ENCODE measurements at regions not wholly inside any gene's neighbourhood (a gene's known extent, or its start where the extent isn't known, plus 50 kb on each side); places are given as distances from the start of the nearest gene placed in this dataset.

DNA sequence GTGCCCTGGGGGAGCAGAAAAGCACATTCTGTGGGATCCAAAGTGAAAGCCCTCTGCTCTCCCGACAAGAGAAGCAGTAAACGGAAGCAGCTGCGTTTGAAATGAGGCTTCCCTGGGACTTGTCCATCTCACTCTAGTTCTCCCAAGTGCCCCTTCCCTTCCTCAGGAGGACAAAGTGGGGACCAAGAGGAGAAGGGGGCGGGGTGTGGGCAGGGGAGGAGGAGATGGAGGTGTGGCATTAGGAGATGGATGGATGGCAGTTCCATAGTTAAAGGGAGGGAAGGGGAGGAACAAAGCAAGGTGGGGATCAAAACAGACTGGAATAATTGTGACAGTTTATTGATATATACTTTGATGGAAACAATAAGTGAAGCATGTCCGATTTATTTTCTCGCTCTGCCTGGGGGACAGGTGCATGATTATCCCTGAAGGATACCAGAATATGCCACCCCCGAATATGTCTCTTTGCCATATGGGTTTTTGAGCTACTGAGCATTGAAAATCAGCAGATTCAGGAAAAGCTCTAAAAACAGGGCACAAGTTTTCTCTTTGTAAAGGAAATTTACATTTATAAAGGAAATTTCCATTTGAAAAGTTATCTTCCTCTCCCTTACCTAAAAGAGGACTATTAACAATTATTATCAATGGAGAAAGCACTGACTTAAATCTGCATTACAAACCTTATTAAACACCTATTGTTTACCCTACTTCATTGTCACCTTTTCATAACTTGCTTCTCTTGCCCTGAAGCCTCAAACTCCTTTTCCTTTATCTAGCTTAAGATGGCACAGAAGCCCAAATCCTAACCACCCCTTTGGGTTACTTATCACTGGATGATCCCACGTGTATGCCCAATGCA is 58.9 kb upstream of the DAZL start:
- Mint-ChIP-seq H3K4me3 (no peak overlapping the region), H3K4me1 (no peaks in the 10 kb centered on the region), H3K27me3 (peaks cover 8% of the 10 kb centered on the region), H3K27ac (no peak overlapping the region), H3K9me3 (ENCODE audit: insufficient read depth) (peaks cover 6% of the 10 kb centered on the region)
- no peaks in the 10 kb centered on the region for H3K9me3 ChIP-seq (ENCODE audit: control extremely low read depth in 1 of 3, control insufficient read depth in 2 of 3, insufficient read depth in 1 of 3, low read length in 2 of 3)
- POLR2A ChIA-PET: no interaction called here
- no peak for TF ChIP-seq EZH2 (IDR thresholded peaks at IDR 0.05; ENCODE audit: borderline replicate concordance, insufficient read depth, low read depth, low read length, poor library complexity, severe bottlenecking)
- TF ChIP-seq, protein P1, sequence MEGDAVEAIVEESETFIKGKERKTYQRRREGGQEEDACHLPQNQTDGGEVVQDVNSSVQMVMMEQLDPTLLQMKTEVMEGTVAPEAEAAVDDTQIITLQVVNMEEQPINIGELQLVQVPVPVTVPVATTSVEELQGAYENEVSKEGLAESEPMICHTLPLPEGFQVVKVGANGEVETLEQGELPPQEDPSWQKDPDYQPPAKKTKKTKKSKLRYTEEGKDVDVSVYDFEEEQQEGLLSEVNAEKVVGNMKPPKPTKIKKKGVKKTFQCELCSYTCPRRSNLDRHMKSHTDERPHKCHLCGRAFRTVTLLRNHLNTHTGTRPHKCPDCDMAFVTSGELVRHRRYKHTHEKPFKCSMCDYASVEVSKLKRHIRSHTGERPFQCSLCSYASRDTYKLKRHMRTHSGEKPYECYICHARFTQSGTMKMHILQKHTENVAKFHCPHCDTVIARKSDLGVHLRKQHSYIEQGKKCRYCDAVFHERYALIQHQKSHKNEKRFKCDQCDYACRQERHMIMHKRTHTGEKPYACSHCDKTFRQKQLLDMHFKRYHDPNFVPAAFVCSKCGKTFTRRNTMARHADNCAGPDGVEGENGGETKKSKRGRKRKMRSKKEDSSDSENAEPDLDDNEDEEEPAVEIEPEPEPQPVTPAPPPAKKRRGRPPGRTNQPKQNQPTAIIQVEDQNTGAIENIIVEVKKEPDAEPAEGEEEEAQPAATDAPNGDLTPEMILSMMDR (IDR thresholded peaks at IDR 0.05): no peak
- H3K27ac ChIP-seq (ENCODE audit: low read length in 2 of 2): no peak overlapping the region
- no peaks in the 10 kb centered on the region for H3K4me1 ChIP-seq (ENCODE audit: control insufficient read depth in 2 of 2, insufficient read depth in 2 of 2, low read length in 2 of 2)
- H2AFZ ChIP-seq (ENCODE audit: insufficient read depth, low read depth, low read length, poor library complexity, severe bottlenecking): no peak overlapping the region
- CTCF ChIA-PET: interaction anchor here (1.0 kb wide), 2 partner anchors 30 to 63 kb away, joined by 3 to 4 read pairs; no protein-coding TSS in a partner anchor
- ATAC-seq (ENCODE audit: low read depth): no peak
- intact Hi-C loops (cut with micrococcal nuclease): no loop called here
- H3K79me2 ChIP-seq (ENCODE audit: control insufficient read depth, insufficient read depth, low read length): peaks cover 4% of the 10 kb centered on the region
- H4K20me1 ChIP-seq (ENCODE audit: control insufficient read depth, insufficient read depth, low read length, poor library complexity, severe bottlenecking): no peaks in the 10 kb centered on the region
- H3K27me3 ChIP-seq (replicated peaks in 1 of 4; ENCODE audit: control extremely low read depth in 1 of 4, control insufficient read depth in 3 of 4, insufficient read depth in 4 of 4, low read length in 3 of 4): no peaks in the 10 kb centered on the region
- no peak overlapping the region for H3K4me2 ChIP-seq (replicated peaks; ENCODE audit: low read depth, low read length, poor library complexity, severe bottlenecking)
- no peak for DNase-seq
- H3K36me3 ChIP-seq (replicated peaks in 1 of 2; ENCODE audit: control extremely low read depth in 1 of 2, control insufficient read depth in 1 of 2, extremely low read depth in 1 of 2, insufficient read depth in 2 of 2, low read length in 1 of 2): no peaks in the 10 kb centered on the region
- H3K4me3 ChIP-seq (ENCODE audit: control extremely low read depth in 1 of 5, extremely low read depth in 1 of 5, insufficient read depth in 1 of 5, low read depth in 2 of 5, low read length in 4 of 5): no peak overlapping the region
- H3K9ac ChIP-seq (ENCODE audit: low read length): no peak overlapping the region
- WGBS (ENCODE audit: insufficient coverage): 82% methylated on average over 7 of the region's 8 CpGs

GRCh38 chr3:16665282-16665741 is 60.1 kb upstream of the DAZL start:
- no peak overlapping the region for H3K27ac Mint-ChIP-seq

More at GRCh38 chr3:16665282-16665741, 60.1 kb upstream of the DAZL start:
- Histone ChIP-seq H3K9ac (ENCODE audit: low read length) (no peak overlapping the region), H3K27ac (ENCODE audit: low read length in 2 of 2) (no peak overlapping the region), H3K4me2 (replicated peaks; ENCODE audit: low read depth, low read length, poor library complexity, severe bottlenecking) (no peak overlapping the region), H3K79me2 (ENCODE audit: control insufficient read depth, insufficient read depth, low read length) (peaks cover 4% of the 10 kb centered on the region), H3K4me1 (ENCODE audit: control insufficient read depth in 2 of 2, insufficient read depth in 2 of 2, low read length in 2 of 2) (no peaks in the 10 kb centered on the region), H3K36me3 (replicated peaks in 1 of 2; ENCODE audit: control extremely low read depth in 1 of 2, control insufficient read depth in 1 of 2, extremely low read depth in 1 of 2, insufficient read depth in 2 of 2, low read length in 1 of 2) (no peaks in the 10 kb centered on the region), H3K4me3 (ENCODE audit: control extremely low read depth in 1 of 5, extremely low read depth in 1 of 5, insufficient read depth in 1 of 5, low read depth in 2 of 5, low read length in 4 of 5) (no peak overlapping the region), H4K20me1 (ENCODE audit: control insufficient read depth, insufficient read depth, low read length, poor library complexity, severe bottlenecking) (no peaks in the 10 kb centered on the region), H3K9me3 (ENCODE audit: control extremely low read depth in 1 of 3, control insufficient read depth in 2 of 3, insufficient read depth in 1 of 3, low read length in 2 of 3) (no peaks in the 10 kb centered on the region), H3K27me3 (replicated peaks in 1 of 4; ENCODE audit: control extremely low read depth in 1 of 4, control insufficient read depth in 3 of 4, insufficient read depth in 4 of 4, low read length in 3 of 4) (no peaks in the 10 kb centered on the region), H2AFZ (ENCODE audit: insufficient read depth, low read depth, low read length, poor library complexity, severe bottlenecking) (no peak overlapping the region)
- H3K4me1 Mint-ChIP-seq: no peaks in the 10 kb centered on the region
- 64% methylated on average over 5 of the region's 6 CpGs for WGBS (ENCODE audit: insufficient coverage)
- ATAC-seq (ENCODE audit: low read depth): no peak
- H3K27me3 Mint-ChIP-seq: peaks cover 5% of the 10 kb centered on the region
- no peak for TF ChIP-seq EZH2 (IDR thresholded peaks at IDR 0.05; ENCODE audit: borderline replicate concordance, insufficient read depth, low read depth, low read length, poor library complexity, severe bottlenecking)
- DNase-seq: no peak
- intact Hi-C loops (cut with micrococcal nuclease): no loop called here
- H3K4me3 Mint-ChIP-seq: no peak overlapping the region
- ChIA-PET CTCF (interaction anchor here (1.0 kb wide), 1 partner anchor 64 kb away, joined by 3 read pairs; no protein-coding TSS in a partner anchor), POLR2A (no interaction called here)
- peaks cover 6% of the 10 kb centered on the region for H3K9me3 Mint-ChIP-seq (ENCODE audit: insufficient read depth)
